ENCODE measurements at regions not wholly inside any gene's neighbourhood (a gene's known extent, or its start where the extent isn't known, plus 50 kb on each side); places are given as distances from the start of the nearest gene placed in this dataset.

DNA sequence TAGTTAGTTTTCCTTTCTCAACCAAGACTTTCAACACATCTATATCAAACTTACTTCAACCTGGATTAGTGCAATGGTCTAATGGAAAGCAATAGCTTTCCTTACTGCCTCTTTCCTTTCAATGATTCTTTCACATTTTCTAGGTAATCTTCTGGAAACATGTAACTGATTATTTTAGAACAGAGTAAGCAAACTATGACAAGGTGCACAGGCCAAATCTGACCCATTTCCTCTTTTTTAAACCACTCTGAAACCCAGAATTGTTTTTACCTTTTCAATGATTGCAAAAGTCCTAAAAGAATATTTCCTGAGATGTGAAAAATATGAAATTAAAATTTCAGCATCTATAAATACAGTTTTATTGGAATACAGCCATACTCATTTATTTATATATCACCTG, 81.6 kb upstream of the TMTC2 start:
- Histone ChIP-seq H3K9me3 (ENCODE audit: control insufficient read depth in 1 of 2, insufficient read depth in 1 of 2, low read depth in 1 of 2, low read length in 2 of 2) (no peaks in the 10 kb centered on the region), H3K4me2 (ENCODE audit: low read length) (no peak overlapping the region), H3K27ac (ENCODE audit: low read depth, low read length) (no peak overlapping the region), H4K20me1 (ENCODE audit: insufficient read depth) (no peaks in the 10 kb centered on the region), H3K9me2 (ENCODE audit: insufficient read depth) (no peaks in the 10 kb centered on the region), H3K9ac (ENCODE audit: low read length) (no peak overlapping the region), H3K79me2 (ENCODE audit: insufficient read depth, low read length) (no peaks in the 10 kb centered on the region), H3K36me3 (ENCODE audit: control insufficient read depth in 1 of 2, insufficient read depth in 2 of 2, low read length in 2 of 2) (no peaks in the 10 kb centered on the region), H3K4me3 (replicated peaks in 1 of 2; ENCODE audit: low read depth in 1 of 2, low read length in 2 of 2) (no peak overlapping the region), H3K27me3 (ENCODE audit: insufficient read depth, low read length) (no peaks in the 10 kb centered on the region), H2AFZ (ENCODE audit: low read depth, low read length, poor library complexity, severe bottlenecking) (no peak overlapping the region), H3K4me1 (ENCODE audit: control insufficient read depth in 1 of 2, insufficient read depth in 2 of 2, low read length in 2 of 2) (no peaks in the 10 kb centered on the region)
- TF ChIP-seq POLR2A (IDR thresholded peaks at IDR 0.05; ENCODE audit: borderline replicate concordance, extremely low read depth, insufficient read depth, insufficient read length) (no peak), YY1 (IDR thresholded peaks at IDR 0.05; ENCODE audit: extremely low read depth, insufficient replicate concordance, low read depth, low read length) (no peak), ELF1 (IDR thresholded peaks at IDR 0.05; ENCODE audit: borderline replicate concordance, low read depth) (no peak), JUND (IDR thresholded peaks at IDR 0.05) (no peak), ZNF274 (IDR thresholded peaks at IDR 0.05; ENCODE audit: low read depth, low read length) (no peak), EZH2 (IDR thresholded peaks at IDR 0.05) (no peak)
- TF ChIP-seq, protein P1, sequence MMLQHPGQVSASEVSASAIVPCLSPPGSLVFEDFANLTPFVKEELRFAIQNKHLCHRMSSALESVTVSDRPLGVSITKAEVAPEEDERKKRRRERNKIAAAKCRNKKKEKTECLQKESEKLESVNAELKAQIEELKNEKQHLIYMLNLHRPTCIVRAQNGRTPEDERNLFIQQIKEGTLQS (IDR thresholded peaks at IDR 0.05): no peak
- TF ChIP-seq, protein P2, sequence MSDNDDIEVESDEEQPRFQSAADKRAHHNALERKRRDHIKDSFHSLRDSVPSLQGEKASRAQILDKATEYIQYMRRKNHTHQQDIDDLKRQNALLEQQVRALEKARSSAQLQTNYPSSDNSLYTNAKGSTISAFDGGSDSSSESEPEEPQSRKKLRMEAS (IDR thresholded peaks at IDR 0.05): no peak
- no peak for DNase-seq (ENCODE audit: low read depth, low spot score)
- ChIA-PET POLR2A (no interaction called here), CTCF (no interaction called here), RAD21 (ENCODE audit: low non-redundant PET in 1 of 2, low total read pairs in 2 of 2, uncharacterized antibody in 2 of 2, unreplicated experiment in 2 of 2) (no interaction called here)
- no TSS peak for BruUV-seq (replicated peaks)
- intact Hi-C loops (cut with micrococcal nuclease): no loop called here
- ATAC-seq: no peak

DNA sequence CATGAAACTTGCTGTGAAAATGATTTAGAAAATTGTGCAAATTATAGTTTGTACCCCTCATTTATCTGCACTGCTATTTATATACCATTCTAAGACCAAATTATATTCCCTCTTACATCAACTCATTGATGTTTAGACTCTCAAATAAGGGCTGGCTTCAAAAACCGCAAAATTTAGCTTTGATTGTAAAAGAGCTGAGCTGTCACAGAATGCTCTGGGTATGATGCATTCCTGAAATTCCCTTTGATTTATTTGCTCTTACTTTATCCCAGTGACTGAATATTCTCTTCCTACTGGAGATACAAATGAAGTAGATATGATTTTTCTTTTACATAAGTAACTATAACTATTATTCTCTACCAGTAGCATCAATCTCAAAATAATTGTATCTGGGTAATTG, 78.0 kb upstream of the TMTC2 start:
- no peak overlapping the region for H3K4me2 ChIP-seq (ENCODE audit: low read length)
- POLR2A ChIA-PET: no interaction called here
- H3K4me1 ChIP-seq (ENCODE audit: control insufficient read depth in 1 of 2, insufficient read depth in 2 of 2, low read length in 2 of 2): no peaks in the 10 kb centered on the region
- H3K27me3 ChIP-seq (ENCODE audit: insufficient read depth, low read length): no peaks in the 10 kb centered on the region
- ATAC-seq (no peak), DNase-seq (ENCODE audit: low read depth, low spot score) (no peak)
- RAD21 ChIA-PET (ENCODE audit: low non-redundant PET in 1 of 2, low total read pairs in 2 of 2, uncharacterized antibody in 2 of 2, unreplicated experiment in 2 of 2): no interaction called here
- intact Hi-C loops (cut with micrococcal nuclease): no loop called here
- no peaks in the 10 kb centered on the region for H3K79me2 ChIP-seq (ENCODE audit: insufficient read depth, low read length)
- no peaks in the 10 kb centered on the region for H3K9me2 ChIP-seq (ENCODE audit: insufficient read depth)
- no TSS peak for BruUV-seq (replicated peaks)
- TF ChIP-seq EZH2 (IDR thresholded peaks at IDR 0.05) (no peak), EGR1 (IDR thresholded peaks at IDR 0.05; ENCODE audit: low read depth) (no peak), RAD21 (IDR thresholded peaks at IDR 0.05; ENCODE audit: low read depth) (no peak), SIN3A (IDR thresholded peaks at IDR 0.05; ENCODE audit: low read depth) (no peak), POLR2AphosphoS5 (IDR thresholded peaks at IDR 0.05; ENCODE audit: low read depth, low read length) (no peak), FOSL1 (IDR thresholded peaks at IDR 0.05; ENCODE audit: low read depth) (no peak), CBX3 (IDR thresholded peaks at IDR 0.05; ENCODE audit: low read depth) (no peak), CEBPB (IDR thresholded peaks at IDR 0.05; ENCODE audit: low read depth) (no peak), TCF7L2 (IDR thresholded peaks at IDR 0.05; ENCODE audit: borderline replicate concordance, extremely low read depth, insufficient read depth, insufficient read length) (no peak), ZFX (IDR thresholded peaks at IDR 0.05) (no peak), SP1 (IDR thresholded peaks at IDR 0.05; ENCODE audit: low read depth) (no peak), JUND (IDR thresholded peaks at IDR 0.05) (no peak), ELF1 (IDR thresholded peaks at IDR 0.05; ENCODE audit: borderline replicate concordance, low read depth) (no peak), ZNF274 (IDR thresholded peaks at IDR 0.05; ENCODE audit: low read depth, low read length) (no peak)
- TF ChIP-seq, protein P3, sequence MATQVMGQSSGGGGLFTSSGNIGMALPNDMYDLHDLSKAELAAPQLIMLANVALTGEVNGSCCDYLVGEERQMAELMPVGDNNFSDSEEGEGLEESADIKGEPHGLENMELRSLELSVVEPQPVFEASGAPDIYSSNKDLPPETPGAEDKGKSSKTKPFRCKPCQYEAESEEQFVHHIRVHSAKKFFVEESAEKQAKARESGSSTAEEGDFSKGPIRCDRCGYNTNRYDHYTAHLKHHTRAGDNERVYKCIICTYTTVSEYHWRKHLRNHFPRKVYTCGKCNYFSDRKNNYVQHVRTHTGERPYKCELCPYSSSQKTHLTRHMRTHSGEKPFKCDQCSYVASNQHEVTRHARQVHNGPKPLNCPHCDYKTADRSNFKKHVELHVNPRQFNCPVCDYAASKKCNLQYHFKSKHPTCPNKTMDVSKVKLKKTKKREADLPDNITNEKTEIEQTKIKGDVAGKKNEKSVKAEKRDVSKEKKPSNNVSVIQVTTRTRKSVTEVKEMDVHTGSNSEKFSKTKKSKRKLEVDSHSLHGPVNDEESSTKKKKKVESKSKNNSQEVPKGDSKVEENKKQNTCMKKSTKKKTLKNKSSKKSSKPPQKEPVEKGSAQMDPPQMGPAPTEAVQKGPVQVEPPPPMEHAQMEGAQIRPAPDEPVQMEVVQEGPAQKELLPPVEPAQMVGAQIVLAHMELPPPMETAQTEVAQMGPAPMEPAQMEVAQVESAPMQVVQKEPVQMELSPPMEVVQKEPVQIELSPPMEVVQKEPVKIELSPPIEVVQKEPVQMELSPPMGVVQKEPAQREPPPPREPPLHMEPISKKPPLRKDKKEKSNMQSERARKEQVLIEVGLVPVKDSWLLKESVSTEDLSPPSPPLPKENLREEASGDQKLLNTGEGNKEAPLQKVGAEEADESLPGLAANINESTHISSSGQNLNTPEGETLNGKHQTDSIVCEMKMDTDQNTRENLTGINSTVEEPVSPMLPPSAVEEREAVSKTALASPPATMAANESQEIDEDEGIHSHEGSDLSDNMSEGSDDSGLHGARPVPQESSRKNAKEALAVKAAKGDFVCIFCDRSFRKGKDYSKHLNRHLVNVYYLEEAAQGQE (IDR thresholded peaks at IDR 0.05; ENCODE audit: low read depth): no peak
- H3K27ac ChIP-seq (ENCODE audit: low read depth, low read length): no peak overlapping the region
- no peaks in the 10 kb centered on the region for H4K20me1 ChIP-seq (ENCODE audit: insufficient read depth)
- H2AFZ ChIP-seq (ENCODE audit: low read depth, low read length, poor library complexity, severe bottlenecking): no peak overlapping the region
- H3K9me3 ChIP-seq (ENCODE audit: control insufficient read depth in 1 of 2, insufficient read depth in 1 of 2, low read depth in 1 of 2, low read length in 2 of 2): no peaks in the 10 kb centered on the region
- H3K4me3 ChIP-seq (replicated peaks in 1 of 2; ENCODE audit: low read depth in 1 of 2, low read length in 2 of 2): no peak overlapping the region
- no peak overlapping the region for H3K9ac ChIP-seq (ENCODE audit: low read length)
- CTCF ChIA-PET: no interaction called here
- H3K36me3 ChIP-seq (ENCODE audit: control insufficient read depth in 1 of 2, insufficient read depth in 2 of 2, low read length in 2 of 2): no peaks in the 10 kb centered on the region
